NCI-H2196 (cell line): ENCODE measurements at regions not wholly inside any gene's neighbourhood (a gene's known extent, or its start where the extent isn't known, plus 50 kb on each side); places are given as distances from the start of the nearest gene placed in this dataset.
A peak's percentile ranks its signal among the peaks of the same experiment; 100 is the strongest.

Source experiments
- DNase-seq: peaks from one replicate; lab custom pipeline; 2025; ENCODE audit not compliant: unreplicated experiment; lab: John Stamatoyannopoulos, UW

- no peak for DNase-seq
Observed at GRCh38 chr6:167491438-167492099, 166.7 kb downstream of the TTLL2 start.

DNA sequence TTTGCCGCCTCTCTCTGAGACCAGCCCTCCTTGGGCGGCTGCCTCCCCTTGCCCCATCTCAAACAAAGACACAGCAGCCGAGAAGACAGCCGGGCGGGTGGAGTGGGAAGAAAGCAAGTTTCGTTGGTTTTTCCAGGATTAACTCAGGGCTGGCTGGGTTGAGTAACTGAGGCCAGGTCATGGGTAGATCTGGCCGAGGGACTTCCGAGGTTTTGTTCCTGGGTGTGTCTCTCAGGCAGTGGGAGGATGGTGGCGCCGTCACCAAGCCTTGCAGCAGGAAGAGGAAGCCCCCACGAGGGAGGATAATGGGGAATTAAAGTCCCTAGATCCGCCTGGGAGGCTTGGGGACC lies 167.2 kb downstream of the TTLL2 start:
- DNase-seq = no peak

DNA sequence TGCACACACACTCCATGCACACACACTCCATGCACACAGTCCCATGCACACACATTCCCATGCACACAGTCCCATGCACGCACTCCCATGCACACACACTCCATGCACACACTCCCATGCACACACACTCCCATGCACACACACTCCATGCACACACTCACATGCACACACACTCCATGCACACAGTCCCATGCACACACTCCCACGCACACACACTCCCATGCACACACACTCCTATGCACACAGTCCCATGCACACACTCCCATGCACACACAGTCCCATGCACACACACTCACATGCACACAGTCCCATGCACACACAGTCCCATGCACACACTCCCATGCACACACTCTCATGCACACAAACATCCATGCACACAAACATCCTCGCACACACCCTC lies 168.4 kb downstream of the TTLL2 start:
- no peak for DNase-seq

DNA sequence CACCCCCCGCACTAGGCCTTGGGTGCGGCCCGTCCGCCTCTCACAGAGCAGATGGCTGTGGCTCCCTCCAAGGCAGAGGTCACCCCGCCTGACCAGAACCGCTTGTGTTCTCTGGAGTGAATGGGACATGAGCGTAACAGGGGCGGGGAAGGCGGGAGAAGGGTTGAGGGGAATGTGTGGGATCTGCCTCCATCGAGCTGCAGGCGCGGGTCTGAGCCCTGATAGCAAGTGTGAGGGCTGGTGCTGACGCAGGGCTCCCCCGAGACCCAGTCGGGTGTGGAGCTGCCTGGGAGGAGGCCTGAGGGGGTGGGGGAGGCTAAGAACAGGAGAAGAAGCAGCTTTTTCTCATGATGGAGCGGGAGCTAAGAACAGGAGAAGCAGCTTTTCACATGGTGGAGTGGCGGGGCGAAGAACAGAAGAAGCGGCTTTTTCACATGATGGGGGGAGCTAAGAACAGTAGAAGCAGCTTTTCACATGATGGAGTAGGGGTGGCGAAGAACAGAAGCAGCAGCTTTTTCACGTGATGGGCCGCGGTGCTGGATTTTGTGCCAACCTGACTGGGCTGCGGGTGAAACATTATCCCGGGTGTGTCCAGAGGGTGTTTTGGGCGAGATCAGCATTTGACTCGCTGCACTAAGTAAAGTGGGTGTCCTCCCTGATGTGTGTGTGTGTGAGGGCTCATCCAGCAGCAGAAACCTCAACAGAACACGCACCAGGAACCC lies 169.3 kb downstream of the TTLL2 start:
- no peak for DNase-seq

GRCh38 chr6:167494698-167495435 lies 170.0 kb downstream of the TTLL2 start:
- no peak for DNase-seq

DNA sequence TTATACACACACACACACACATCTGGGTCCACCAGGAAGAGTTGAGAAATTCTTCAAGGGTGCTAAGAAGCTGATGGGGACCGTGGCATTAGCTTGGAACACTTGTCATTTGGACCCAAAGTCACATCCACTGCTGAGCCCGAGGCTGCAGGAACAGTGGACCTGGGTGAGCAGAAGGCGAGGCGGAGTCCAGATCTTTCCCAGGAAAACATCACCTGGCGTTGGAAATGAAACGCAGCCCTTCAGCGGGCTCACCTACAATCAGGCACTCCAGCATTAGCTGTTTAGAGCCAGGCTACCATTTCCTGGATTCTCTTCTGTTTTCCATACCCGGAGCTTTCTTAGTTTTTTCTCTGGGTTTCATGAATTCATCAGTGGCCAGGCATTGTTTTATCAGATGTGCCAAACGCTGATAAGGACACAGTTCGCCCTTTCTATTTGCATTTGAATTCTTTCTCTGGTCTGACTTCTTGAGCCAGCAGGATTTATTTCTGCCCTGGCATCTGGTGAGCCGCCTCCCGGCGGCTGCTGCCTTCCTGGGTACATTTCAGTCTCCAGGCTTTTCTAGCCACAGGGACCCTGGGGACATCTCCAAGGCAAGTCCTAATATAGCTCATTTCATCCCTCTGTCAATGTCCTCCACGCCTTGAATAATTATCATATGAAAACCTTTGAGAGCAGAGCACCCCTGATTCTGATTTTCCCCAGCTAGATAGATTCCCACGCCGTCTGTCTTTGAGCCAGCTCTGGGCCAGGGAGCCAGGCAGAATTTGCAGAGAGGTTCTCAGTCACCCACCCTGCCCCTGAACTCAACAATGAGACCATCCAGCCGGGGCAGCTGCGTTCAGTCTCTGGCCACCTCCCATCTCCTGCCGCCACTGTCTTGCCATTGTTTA lies 170.9 kb downstream of the TTLL2 start:
- no peak for DNase-seq

DNA sequence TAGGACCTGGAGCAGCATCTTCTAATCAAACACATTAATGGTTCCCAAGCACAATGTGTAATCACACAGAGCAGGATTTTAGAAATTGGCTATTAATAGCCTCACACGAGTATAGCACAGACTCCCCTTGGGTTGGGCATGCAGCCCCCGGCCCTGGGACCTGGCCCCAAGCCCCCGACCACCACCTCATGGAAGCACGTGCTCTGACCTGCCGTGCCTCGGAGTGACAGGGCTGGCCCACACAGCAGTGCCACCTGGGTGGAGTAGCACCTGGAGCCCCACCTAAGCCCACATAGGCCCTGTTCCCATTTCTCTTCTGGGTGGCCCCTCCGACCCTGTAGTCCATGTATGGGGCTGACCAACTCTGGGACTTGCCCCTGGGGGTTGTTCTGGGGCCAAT lies 171.8 kb downstream of the TTLL2 start:
- DNase-seq = no peak

- no peak for DNase-seq
Observed at GRCh38 chr6:167497428-167498056, 172.7 kb downstream of the TTLL2 start.

DNA sequence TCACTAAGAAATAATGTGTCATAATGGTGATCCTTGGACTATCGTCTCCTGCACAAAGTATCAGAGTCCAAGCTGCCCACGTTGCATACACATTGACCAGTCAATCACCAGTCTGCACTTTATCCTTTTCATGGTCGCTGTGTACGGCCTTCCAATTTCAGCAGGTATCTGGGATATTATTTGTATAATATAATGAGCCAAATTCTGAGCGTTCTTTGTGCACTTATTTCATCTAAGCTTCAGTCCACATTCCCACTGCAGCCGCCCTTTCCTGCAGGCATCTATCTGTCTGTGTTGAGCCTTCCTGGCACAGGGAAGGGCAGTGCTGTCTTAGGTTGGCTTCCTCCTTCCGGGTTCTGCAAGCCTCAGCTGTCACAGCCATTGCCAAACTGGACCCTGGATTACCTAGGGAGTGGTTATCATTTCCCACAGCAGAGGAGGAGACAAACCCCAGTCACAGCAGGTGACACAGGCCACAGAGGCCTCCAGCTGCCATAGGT lies 174.3 kb downstream of the TTLL2 start:
- DNase-seq = no peak

DNA sequence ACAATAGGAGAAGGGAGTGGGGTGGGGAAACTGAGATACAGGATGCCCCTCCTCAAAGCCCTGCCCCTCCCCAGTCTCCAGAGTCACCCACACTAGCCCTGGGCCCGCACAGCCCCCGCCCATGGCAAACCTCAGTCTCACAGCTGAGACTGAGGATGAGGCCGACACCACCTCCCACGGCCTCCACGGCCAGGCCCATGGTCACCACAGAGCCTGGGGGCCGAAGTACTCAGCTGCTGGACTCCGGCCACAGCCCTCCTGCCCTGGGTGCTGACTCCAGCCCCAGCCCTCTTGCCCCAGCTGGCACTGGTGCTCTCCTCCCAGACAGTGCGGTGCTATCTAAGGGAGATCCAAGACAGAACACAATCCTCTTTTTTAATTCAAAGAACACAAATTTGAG lies 176.1 kb downstream of the TTLL2 start:
- no peak for DNase-seq

GRCh38 chr6:167501831-167502385 lies 177.0 kb downstream of the TTLL2 start:
- peak; percentile 0 for DNase-seq

GRCh38 chr6:167502471-167502870 lies 177.6 kb downstream of the TTLL2 start:
- no peak for DNase-seq

DNA sequence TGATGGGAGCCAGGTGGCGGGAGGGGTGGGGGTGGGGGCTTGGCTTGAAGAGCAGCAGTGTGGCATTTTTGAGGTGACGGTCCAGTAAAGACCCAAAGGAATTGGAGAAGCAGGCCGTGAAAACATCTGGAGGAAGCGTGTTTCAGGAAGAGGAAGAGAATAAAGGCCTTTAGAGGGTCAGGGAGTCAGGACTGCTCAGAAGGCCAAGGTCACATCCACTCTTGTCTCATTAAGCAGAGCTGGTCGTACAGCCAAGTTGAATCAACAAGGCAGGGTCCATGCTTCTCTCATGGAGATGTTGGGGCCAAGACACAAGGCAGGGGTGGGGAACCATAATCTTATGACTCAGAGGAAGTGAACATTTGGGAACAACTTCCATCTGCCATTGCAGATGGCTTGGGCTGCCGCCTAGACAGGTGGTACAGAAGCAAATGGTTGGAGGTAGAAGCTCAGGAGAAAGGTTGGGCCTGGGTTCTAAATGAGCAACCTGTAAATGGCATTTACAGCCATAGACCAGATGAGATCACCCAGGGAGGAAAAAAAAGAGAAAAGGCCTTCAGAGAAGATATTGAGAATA lies 179.6 kb downstream of the TTLL2 start:
- no peak for DNase-seq

DNA sequence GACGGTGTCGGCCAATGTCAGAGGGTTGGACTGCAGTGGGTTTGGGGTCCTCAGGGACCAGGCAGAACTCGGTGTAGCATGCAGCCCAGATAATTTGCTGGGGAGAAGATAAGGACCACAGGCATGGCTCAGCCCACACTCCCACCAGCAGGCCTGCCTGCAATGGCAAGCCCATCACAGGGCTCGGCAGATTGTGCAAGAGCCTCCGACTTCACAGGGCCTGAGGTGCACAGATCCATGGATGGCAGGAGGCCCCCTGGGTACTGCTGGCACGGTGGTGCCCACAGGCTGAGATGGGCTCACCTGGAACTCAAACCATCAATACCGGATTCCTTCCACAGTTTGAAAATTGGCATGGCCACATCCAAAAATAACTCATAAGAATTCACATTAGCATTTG lies 180.3 kb downstream of the TTLL2 start:
- no peak for DNase-seq

DNA sequence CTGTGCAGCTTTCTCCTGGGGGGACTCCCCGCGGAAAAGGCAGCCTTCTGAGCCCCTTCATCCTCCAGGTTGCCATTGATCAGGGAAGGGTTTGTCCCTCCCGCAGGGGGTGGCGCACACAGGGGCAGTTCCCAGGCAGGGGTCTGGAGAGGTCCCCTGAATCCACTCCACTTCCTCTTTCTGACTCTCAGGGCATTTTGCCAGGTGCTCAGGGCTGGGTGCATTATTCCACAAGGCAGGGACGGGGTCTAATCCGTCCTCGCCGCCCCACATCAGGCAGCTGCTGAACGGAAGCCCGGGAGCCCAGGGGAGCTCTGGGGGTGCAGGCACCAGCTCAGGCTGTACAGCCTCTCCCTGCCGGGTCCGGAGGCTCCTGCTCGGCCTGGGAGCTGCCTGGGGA lies 180.9 kb downstream of the TTLL2 start:
- no peak for DNase-seq

GRCh38 chr6:167506443-167507301 lies 181.8 kb downstream of the TTLL2 start:
- no peak for DNase-seq

DNA sequence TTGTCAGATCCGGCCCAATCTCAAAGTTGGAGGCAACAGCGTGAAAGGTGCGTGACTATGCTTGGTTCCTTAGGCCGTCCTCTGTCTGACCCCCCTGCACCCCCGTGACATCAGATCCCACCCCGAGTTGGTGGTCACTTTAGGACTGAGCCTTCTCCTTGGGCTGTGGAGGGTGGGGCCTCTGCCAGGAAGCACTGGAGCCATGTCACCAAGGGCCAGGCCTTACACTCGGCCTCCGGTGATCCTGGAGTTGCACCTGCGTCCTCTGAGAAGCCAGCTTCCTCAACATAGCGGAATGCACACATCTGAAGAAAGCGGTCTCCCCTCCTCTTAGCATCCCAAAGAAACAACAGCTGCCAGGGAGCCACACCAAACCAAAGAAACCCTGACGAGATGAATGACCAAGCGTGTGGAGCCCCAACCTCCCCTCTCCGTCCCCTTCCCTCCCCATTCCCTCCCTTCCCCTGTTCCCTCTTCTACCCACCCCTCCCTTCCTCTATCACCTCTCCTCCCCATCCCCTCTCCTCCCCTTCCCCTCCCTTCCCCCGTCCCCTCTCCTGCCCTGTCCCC lies 182.6 kb downstream of the TTLL2 start:
- DNase-seq = no peak

GRCh38 chr6:167508919-167509852 lies 184.3 kb downstream of the TTLL2 start:
- DNase-seq = no peak
